Fibroblast of skin of scalp (primary cell): ENCODE measurements at regions not wholly inside any gene's neighbourhood (a gene's known extent, or its start where the extent isn't known, plus 50 kb on each side); places are given as distances from the start of the nearest gene placed in this dataset.
A peak's percentile ranks its signal among the peaks of the same experiment; 100 is the strongest.
"Not testable (repeated sequence)": the region's sequence is repeated elsewhere in the genome, so short reads cannot be mapped to it uniquely, and the experiment has no call there.

ENCODE experiments used
- DNase-seq: peaks from one replicate; pipeline ENCODE4 v3.0.0-alpha.2; 2013

- no peak for DNase-seq
Measured at GRCh38 chr6:22749696-22750095, 180.3 kb downstream of the HDGFL1 start.

DNA sequence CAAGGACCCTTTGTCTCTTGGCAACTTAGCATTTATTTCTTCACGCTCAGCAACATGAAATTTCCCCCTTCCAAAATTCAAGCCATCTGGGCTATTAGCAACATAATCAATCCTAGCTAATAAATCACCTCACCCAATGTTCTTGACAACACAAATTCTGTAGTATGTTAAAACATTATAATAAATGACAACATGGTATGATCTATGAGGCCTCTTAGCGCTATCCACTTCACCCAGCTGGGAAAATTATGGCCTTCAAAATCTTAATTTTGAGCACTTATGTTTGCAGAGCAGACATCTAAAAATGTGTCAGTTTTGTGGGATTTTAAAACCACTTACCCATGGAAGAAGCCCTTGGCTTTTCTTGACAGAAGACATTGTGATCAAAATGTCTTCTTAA, 181.9 kb downstream of the HDGFL1 start:
- no peak for DNase-seq

DNA sequence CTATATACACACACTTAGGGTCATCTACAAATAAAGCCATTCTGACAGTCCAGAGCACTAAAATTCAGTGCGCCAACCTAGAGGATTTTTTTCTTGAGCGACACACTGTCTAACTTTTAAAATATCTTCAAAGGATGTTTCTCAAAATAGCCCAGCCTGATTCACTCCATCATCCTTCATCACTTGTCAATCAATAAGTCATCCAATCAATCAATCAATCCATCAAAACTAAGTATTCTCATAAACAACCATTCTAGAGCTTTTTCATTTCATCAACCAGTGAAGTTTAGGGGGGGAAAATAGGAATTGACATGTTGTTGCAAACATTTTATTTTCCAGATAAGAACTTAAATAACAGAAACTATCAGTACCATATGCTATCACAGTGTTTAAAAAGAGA, 183.2 kb downstream of the HDGFL1 start:
- DNase-seq: no peak

GRCh38 chr6:22754061-22754460, 184.7 kb downstream of the HDGFL1 start:
- DNase-seq: peak; percentile 66

GRCh38 chr6:22755605-22756004, 186.2 kb downstream of the HDGFL1 start:
- no peak for DNase-seq

DNA sequence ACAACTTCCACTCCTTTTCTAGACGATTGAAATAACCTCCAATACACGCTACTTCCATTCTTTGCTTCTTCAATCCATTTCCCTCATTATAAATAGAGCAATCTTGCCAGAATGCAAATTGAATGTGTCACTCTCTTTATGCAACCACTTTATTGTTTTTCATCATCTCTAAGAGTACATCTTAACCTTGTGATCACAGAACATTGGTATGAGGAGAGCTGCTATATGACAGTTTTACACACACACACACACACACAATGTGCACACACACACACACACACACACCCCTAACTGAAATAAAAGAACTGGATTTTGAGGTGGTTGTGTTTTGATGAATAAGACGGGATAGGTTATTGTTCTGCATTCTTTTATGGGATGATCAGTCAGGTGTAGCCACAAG, 187.0 kb downstream of the HDGFL1 start:
- peak; percentile 83 for DNase-seq

- no peak for DNase-seq
Measured at GRCh38 chr6:22764496-22764895, 195.1 kb downstream of the HDGFL1 start.

DNA sequence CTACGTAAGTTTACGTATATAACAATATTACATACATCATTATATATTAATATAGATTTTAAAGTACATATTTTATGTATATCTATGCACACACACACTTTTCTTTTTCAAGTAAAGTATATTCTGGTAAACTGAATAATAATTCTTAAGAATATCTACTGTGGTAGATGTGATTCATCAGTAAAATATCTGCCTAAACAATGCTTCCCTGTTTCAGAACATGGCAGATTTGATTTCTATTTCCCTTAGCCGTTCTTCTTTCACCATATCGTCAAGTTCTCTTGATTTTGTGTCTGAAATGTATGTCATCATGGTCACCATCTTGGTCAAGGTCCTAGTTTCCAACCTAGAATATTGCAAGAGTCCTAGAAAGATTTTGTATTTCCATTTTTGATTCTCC, 195.6 kb downstream of the HDGFL1 start:
- DNase-seq: peak; percentile 25

GRCh38 chr6:22766979-22767378, 197.6 kb downstream of the HDGFL1 start:
- no peak for DNase-seq

DNA sequence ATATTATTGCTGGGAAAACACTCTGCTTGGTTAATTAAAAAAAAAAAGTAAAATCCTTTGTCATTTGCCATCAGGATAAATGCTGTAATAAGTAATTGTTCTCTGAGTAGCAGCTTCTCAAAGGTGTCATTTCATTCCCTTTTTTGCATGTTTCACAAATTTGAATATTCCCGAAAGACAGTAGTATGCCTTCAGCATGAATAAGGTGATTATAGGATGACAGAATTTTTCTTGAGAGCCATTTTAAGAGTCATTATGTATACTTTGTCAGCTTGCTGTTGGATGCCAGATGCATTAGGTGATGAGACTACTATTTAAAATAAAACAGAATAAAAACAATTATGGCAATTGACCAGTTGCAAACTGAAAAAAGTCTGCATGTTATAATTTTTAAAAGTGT, 200.7 kb downstream of the HDGFL1 start:
- DNase-seq: no peak

DNA sequence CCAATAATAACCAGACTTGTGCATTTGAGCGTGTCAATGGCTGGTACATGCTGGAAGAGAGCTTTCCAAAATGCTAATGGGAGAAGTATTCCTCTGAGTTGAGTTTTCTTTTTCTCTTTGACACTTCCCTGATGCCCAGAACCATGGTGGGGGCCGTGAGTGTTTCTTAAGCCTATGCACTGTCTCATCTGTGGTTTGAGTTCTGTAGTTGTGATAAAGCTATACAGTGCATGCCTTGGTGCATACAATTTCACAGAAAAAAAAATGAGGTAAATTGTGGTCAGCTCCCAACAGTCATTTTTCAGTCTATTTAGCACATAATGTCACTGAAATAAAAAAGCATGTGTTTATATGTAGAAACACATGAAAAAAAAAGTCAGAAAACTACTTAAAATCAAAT, 204.8 kb downstream of the HDGFL1 start:
- DNase-seq: no peak

- DNase-seq: not testable (repeated sequence)
Measured at GRCh38 chr6:22778438-22778837, 209.1 kb downstream of the HDGFL1 start.

DNA sequence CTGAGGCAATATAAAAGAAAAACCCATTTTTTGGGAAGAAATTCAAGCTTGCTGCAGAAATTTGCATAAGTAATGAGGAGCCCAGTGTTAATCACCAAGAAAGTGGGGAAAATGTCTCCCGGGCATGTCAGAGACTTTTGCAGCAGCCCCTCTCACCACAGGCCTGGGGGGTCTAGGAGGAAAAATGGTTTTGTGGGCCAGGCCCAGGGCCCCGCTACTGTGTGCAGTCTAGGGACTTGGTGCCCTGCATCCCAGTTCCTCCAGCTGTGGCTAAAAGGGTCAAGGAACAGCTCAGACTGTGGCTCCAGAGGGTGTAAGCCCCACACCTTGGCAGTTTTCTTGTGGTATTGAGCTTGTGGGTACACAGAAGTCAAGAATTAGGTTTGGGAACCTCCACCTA, 209.7 kb downstream of the HDGFL1 start:
- no peak for DNase-seq

GRCh38 chr6:22783931-22784330, 214.6 kb downstream of the HDGFL1 start:
- no peak for DNase-seq

GRCh38 chr6:22784601-22785410, 215.4 kb downstream of the HDGFL1 start:
- peak; percentile 85 for DNase-seq

GRCh38 chr6:22788038-22788437, 218.7 kb downstream of the HDGFL1 start:
- no peak for DNase-seq

DNA sequence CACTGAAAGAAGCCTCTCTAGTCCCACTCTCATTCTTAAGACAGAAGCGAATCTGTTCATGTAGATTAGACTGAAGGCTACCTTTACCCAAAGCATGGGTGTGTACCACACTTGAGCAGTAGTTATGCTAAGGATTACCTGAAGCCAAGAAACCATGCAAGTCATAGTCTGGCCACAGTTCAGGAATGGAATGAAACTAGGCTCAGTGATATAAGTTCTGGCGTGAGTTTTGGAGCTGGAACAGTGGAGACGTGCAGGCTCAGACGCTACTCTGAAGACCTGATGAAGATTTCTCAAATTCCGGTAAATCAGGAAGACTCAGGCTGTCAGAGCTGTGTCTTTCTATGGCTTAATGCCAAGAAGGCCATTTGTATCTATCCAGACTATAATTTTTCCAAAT, 219.9 kb downstream of the HDGFL1 start:
- DNase-seq: no peak

GRCh38 chr6:22794844-22795243, 225.5 kb downstream of the HDGFL1 start:
- DNase-seq: no peak

DNA sequence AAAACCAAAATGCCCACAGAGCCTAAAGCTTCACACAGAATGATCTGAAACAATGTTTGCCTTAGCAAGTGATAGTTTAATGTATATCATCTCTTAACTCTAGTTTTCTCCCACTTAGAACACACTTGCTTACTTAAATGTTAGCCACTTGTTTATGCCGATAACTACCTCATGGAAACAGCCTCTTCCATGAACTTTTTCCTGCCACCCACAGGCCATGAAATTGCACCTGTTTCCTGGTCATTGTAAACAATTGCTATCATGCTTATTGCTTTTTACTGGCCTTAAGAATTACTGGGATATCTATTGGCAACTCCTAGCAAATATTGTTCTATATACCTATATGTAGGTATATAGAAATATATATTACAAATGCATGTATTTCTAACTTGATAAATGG, 231.1 kb downstream of the HDGFL1 start:
- DNase-seq: no peak

- no peak for DNase-seq
Measured at GRCh38 chr6:22801831-22802230, 232.5 kb downstream of the HDGFL1 start.

DNA sequence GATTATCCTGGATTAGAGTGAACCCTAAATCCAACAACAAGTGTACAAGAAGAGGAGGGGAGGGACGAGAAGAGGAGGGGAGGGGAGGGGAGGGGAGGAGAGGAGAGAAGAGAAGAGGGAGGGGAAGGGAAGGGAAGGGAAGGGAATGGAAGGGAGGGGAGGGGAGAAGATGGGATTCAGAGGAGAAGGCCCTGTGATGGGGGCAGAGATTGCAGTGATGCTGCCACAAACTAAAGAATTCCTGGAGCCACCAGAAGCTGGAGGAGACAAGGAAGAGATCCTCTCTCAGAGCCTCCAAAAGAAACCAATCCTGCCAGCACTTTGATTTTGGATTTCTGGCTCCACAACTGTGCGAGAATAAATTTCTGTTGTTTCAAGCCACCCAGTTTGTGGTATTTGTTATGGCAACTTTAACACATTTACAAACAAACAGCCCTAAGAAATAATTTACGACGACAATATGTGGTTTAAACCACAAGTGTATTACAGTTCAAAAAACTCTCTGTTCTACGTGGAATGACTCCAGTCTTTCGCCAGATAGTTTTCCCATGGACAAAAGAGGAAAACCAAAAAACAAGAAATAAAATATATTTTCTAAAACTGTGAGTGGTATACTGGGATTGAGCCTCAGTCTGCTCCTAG, 235.4 kb downstream of the HDGFL1 start:
- no peak for DNase-seq

- no peak for DNase-seq
Measured at GRCh38 chr6:22807261-22807660, 237.9 kb downstream of the HDGFL1 start.

DNA sequence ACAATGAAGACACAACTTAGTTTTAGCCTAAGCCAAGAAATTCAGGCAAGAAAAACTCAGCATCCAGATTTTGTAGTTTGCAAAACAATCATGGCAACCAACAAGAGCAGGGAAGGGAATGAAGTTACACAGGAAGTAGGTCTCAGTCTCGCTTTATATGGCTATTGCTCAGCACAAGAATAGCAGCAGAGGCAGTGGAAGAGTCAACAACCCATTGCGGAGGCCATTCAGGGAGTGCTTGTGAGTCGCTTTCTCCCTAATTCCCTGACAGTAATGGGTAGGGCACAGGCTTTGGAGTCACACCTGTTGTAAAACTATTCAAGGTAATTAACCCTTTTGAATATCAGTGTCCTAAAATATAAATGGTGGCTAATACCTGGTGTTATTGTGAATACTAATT, 238.5 kb downstream of the HDGFL1 start:
- DNase-seq: no peak

- no peak for DNase-seq
Measured at GRCh38 chr6:22808466-22808865, 239.1 kb downstream of the HDGFL1 start.
